PC-3 (cell line): ENCODE measurements at regions not wholly inside any gene's neighbourhood (a gene's known extent, or its start where the extent isn't known, plus 50 kb on each side); places are given as distances from the start of the nearest gene placed in this dataset.

Source experiments
- ATAC-seq: fragments of 200-7000 bp; cut with Tn5 transposase; 2 replicates; pipeline ENCODE4 v1.9.1; 2020; ENCODE audit warnings: mild to moderate bottlenecking, moderate library complexity
- BruUV-seq: library from RNA; stranded (reverse); fragments of 400-500 nt; replicated peaks from 2 replicates; lab custom pipeline; 2021; lab: Mats Ljungman, UMichigan
- CTCF ChIA-PET: fragments of 300-600 bp; sonication (Branson Sonifier 250); formaldehyde crosslinking; loops from one replicate; lab custom pipeline; 2022; ENCODE audit warnings: antibody characterized with exemption; lab: Charles Lee
- POLR2A ChIA-PET: fragments of 300-600 bp; sonication (Branson Sonifier 250); formaldehyde crosslinking; loops from one replicate; lab custom pipeline; 2022; ENCODE audit warnings: antibody characterized with exemption; ENCODE audit not compliant: unreplicated experiment; lab: Charles Lee
- DNase-seq: peaks from one replicate; pipeline ENCODE4 v3.0.0-alpha.2; 2015
- H2AFZ ChIP-seq: fragments of 300-600 bp; sonication (generic); 2 replicates; pipeline ENCODE4 v1.6.0; 2016; ENCODE audit warnings: antibody characterized with exemption, low read length
- H3F3A ChIP-seq: fragments of 300-600 bp; sonication (generic); one replicate; pipeline ENCODE4 v1.6.0; 2017; ENCODE audit warnings: antibody characterized with exemption, low read length, control low read depth, mild to moderate bottlenecking; ENCODE audit not compliant: unreplicated experiment
- H3K27ac ChIP-seq: fragments of 300-600 bp; sonication (generic); 2 replicates; pipeline ENCODE4 v1.5.1; 2016; ENCODE audit warnings: mild to moderate bottlenecking, low read length
- H3K27me3 ChIP-seq: fragments of 300-600 bp; sonication (generic); 2 replicates; pipeline ENCODE4 v1.6.1; 2016; ENCODE audit warnings: low read length, mixed read lengths
- H3K36me3 ChIP-seq: fragments of 300-600 bp; sonication (generic); 2 replicates; pipeline ENCODE4 v1.6.1; 2016; ENCODE audit warnings: low read depth, mixed run types, low read length, mixed read lengths
- H3K4me1 ChIP-seq: fragments of 300-600 bp; sonication (generic); 2 replicates; pipeline ENCODE4 v1.5.1; 2016; ENCODE audit warnings: low read length; ENCODE audit not compliant: insufficient read depth
- H3K4me2 ChIP-seq: fragments of 300-600 bp; sonication (generic); 2 replicates; pipeline ENCODE4 v1.6.0; 2016; ENCODE audit warnings: low read length
- H3K4me3 ChIP-seq: fragments of 300-600 bp; sonication (generic); 2 replicates; pipeline ENCODE4 v1.5.1; 2016; ENCODE audit warnings: mild to moderate bottlenecking, low read length, mixed read lengths
- H3K79me2 ChIP-seq: fragments of 300-600 bp; sonication (generic); 2 replicates; pipeline ENCODE4 v1.6.1; 2017; ENCODE audit warnings: low read length, mixed read lengths
- H3K9ac ChIP-seq: fragments of 300-600 bp; sonication (generic); 2 replicates; pipeline ENCODE4 v1.6.0; 2016; ENCODE audit warnings: mild to moderate bottlenecking, low read length
- H3K9me2 ChIP-seq: fragments of 300-600 bp; sonication (generic); replicated peaks from 2 replicates; pipeline ENCODE4 v1.6.1; 2016; ENCODE audit warnings: mixed run types, low read length, mixed read lengths
- H3K9me3 ChIP-seq: fragments of 300-600 bp; sonication (generic); 2 replicates; pipeline ENCODE4 v1.6.1; 2016; ENCODE audit warnings: low read length, mixed read lengths
- H4K20me1 ChIP-seq: fragments of 300-600 bp; sonication (generic); 2 replicates; pipeline ENCODE4 v1.6.1; 2016; ENCODE audit warnings: low read length, mixed read lengths
- CTCF ChIP-seq: fragments of 300-600 bp; sonication (generic); conservative IDR thresholded peaks from 2 replicates; pipeline ENCODE4 v1.5.1; 2017; ENCODE audit warnings: antibody characterized with exemption, low read depth, mild to moderate bottlenecking, low read length
- EZH2 ChIP-seq: fragments of 300-600 bp; sonication (generic); IDR thresholded peaks from one replicate; pipeline ENCODE4 v1.6.1; 2017; ENCODE audit warnings: antibody characterized with exemption, mild to moderate bottlenecking, low read length; ENCODE audit not compliant: unreplicated experiment
- EZH2phosphoT487 ChIP-seq: fragments of 300-600 bp; sonication (generic); IDR thresholded peaks from 2 replicates; pipeline ENCODE4 v1.6.1; 2018; ENCODE audit warnings: mild to moderate bottlenecking, antibody characterized with exemption, low read length, borderline replicate concordance
- intact Hi-C: fragments of 100-400 bp; cut with micrococcal nuclease; formaldehyde crosslinking; loops from 2 replicates; pipeline ENCODE4 v1.9.0; 2023

GRCh38 chr17:52947418-52947817 lies 788.9 kb upstream of the CA10 start:
- no peaks in the 10 kb centered on the region for H3K36me3 ChIP-seq
- H4K20me1 ChIP-seq, result no peaks in the 10 kb centered on the region
- H3F3A ChIP-seq, result no peaks in the 10 kb centered on the region
- no peak overlapping the region for H2AFZ ChIP-seq
- no peak for DNase-seq
- CTCF ChIA-PET, result no interaction called here
- H3K9me3 ChIP-seq, result peaks cover 41% of the 10 kb centered on the region; the same call in 1 of the 2 replicates
- no peak for ATAC-seq
- intact Hi-C loops, result no loop called here
- H3K79me2 ChIP-seq, result no peaks in the 10 kb centered on the region
- H3K4me2 ChIP-seq, result no peak overlapping the region
- no peaks in the 10 kb centered on the region for H3K27me3 ChIP-seq
- TF ChIP-seq EZH2phosphoT487 (no peak), CTCF (no peak), EZH2 (no peak)
- H3K9ac ChIP-seq, result no peak overlapping the region
- no peaks in the 10 kb centered on the region for H3K9me2 ChIP-seq
- POLR2A ChIA-PET, result no interaction called here
- no peak overlapping the region for H3K27ac ChIP-seq
- H3K4me1 ChIP-seq, result no peaks in the 10 kb centered on the region
- H3K4me3 ChIP-seq, result no peak overlapping the region
- BruUV-seq, result no TSS peak

- CTCF ChIA-PET, result no interaction called here
- Histone ChIP-seq H3K36me3 (no peaks in the 10 kb centered on the region), H3K4me3 (no peak overlapping the region), H3K79me2 (no peaks in the 10 kb centered on the region), H2AFZ (no peak overlapping the region), H4K20me1 (no peaks in the 10 kb centered on the region), H3K9me2 (no peaks in the 10 kb centered on the region), H3K27me3 (no peaks in the 10 kb centered on the region), H3K4me2 (no peak overlapping the region), H3F3A (no peaks in the 10 kb centered on the region), H3K4me1 (no peaks in the 10 kb centered on the region), H3K27ac (no peak overlapping the region), H3K9ac (no peak overlapping the region), H3K9me3 (peaks cover 45% of the 10 kb centered on the region)
- BruUV-seq, result no TSS peak
- intact Hi-C loops, result no loop called here
- TF ChIP-seq EZH2, result no peak
- no peak for TF ChIP-seq EZH2phosphoT487
- TF ChIP-seq CTCF, result no peak
- DNase-seq (no peak), ATAC-seq (no peak)
- POLR2A ChIA-PET, result no interaction called here
Measured at GRCh38 chr17:52938623-52939230, 780.2 kb upstream of the CA10 start.

- CTCF ChIA-PET, result no interaction called here
- Histone ChIP-seq H3K4me3 (no peak overlapping the region), H3K4me1 (no peaks in the 10 kb centered on the region), H3K36me3 (no peaks in the 10 kb centered on the region), H2AFZ (no peak overlapping the region), H4K20me1 (no peaks in the 10 kb centered on the region), H3K79me2 (no peaks in the 10 kb centered on the region), H3F3A (no peaks in the 10 kb centered on the region), H3K27ac (no peak overlapping the region), H3K9ac (no peak overlapping the region), H3K9me2 (no peaks in the 10 kb centered on the region), H3K9me3 (peaks cover 33% of the 10 kb centered on the region; the same call in 1 of the 2 replicates), H3K4me2 (no peak overlapping the region), H3K27me3 (no peaks in the 10 kb centered on the region)
- intact Hi-C loops, result no loop called here
- ATAC-seq (no peak), DNase-seq (no peak)
- POLR2A ChIA-PET, result no interaction called here
- TF ChIP-seq EZH2phosphoT487 (no peak), CTCF (no peak), EZH2 (no peak)
- BruUV-seq, result no TSS peak
Measured at GRCh38 chr17:52930581-52930980, 772.1 kb upstream of the CA10 start.
